IMR-90 (cell line): ENCODE measurements at regions not wholly inside any gene's neighbourhood (a gene's known extent, or its start where the extent isn't known, plus 50 kb on each side); places are given as distances from the start of the nearest gene placed in this dataset.

Experiments used
- ATAC-seq: fragments of 200-7000 bp; cut with Tn5 transposase; 2 replicates; pipeline ENCODE4 v1.9.1; 2020; ENCODE audit warnings: low read depth, mild to moderate bottlenecking, moderate library complexity
- BruUV-seq: library from RNA; stranded (reverse); fragments of 400-500 nt; replicated peaks from 2 replicates; lab custom pipeline; 2021; lab: Mats Ljungman, UMichigan
- CTCF ChIA-PET: fragments of 300-600 bp; formaldehyde crosslinking; extraction: SDS; loops from one replicate; lab custom pipeline; 2021; ENCODE audit warnings: antibody characterized with exemption; lab: Yijun Ruan, JAX
- POLR2A ChIA-PET: fragments of 300-600 bp; sonication (Branson Sonifier 250); formaldehyde crosslinking; loops from one replicate; lab custom pipeline; 2022; ENCODE audit warnings: antibody characterized with exemption; ENCODE audit not compliant: unreplicated experiment; lab: Charles Lee
- DNase-seq: peaks from one replicate; pipeline ENCODE4 v3.0.0; 2013
- H2AFZ ChIP-seq: replicated peaks from 2 replicates; pipeline ENCODE3; 2013; ENCODE audit warnings: low read length, mild to moderate bottlenecking; ENCODE audit not compliant: poor library complexity
- H2AK5ac ChIP-seq: 2 replicates; pipeline ENCODE4 v1.6.1; 2013; ENCODE audit warnings: low read depth, low read length, inconsistent platforms
- H2AK9ac ChIP-seq: replicated peaks from 2 replicates; pipeline ENCODE3; 2013; ENCODE audit warnings: mild to moderate bottlenecking, low read depth, low read length, moderate library complexity; ENCODE audit not compliant: poor library complexity
- H2BK120ac ChIP-seq: 2 replicates; pipeline ENCODE4 v1.6.1; 2013; ENCODE audit warnings: low read depth, low read length, inconsistent platforms
- H2BK15ac ChIP-seq: 3 replicates; pipeline ENCODE4 v1.6.1; 2013; ENCODE audit warnings: low read depth, low read length, inconsistent platforms
- H2BK20ac ChIP-seq: 2 replicates; pipeline ENCODE4 v1.6.1; 2013; ENCODE audit warnings: low read depth, mild to moderate bottlenecking, inconsistent platforms, low read length, moderate library complexity
- H2BK5ac ChIP-seq: 2 replicates; pipeline ENCODE4 v1.6.1; 2013; ENCODE audit warnings: mild to moderate bottlenecking, low read depth, low read length, inconsistent platforms; ENCODE audit not compliant: poor library complexity, severe bottlenecking
- H3K14ac ChIP-seq: replicated peaks from 2 replicates; pipeline ENCODE4 v1.6.1; 2013; ENCODE audit warnings: low read depth, low read length, inconsistent platforms
- H3K18ac ChIP-seq: 2 replicates; pipeline ENCODE4 v1.6.1; 2013; ENCODE audit warnings: low read depth, low read length, control low read depth
- H3K23ac ChIP-seq: 2 replicates; pipeline ENCODE4 v1.6.1; 2013; ENCODE audit warnings: low read depth, low read length, inconsistent platforms
- H3K27ac ChIP-seq: 2 replicates; pipeline ENCODE4 v1.5.1; 2013; ENCODE audit warnings: mild to moderate bottlenecking, control low read depth, low read length; ENCODE audit not compliant: insufficient read depth
- H3K27me3 ChIP-seq: 2 replicates; pipeline ENCODE4 v1.6.1; 2013; ENCODE audit warnings: low read length; ENCODE audit not compliant: control insufficient read depth, insufficient read depth
- H3K36me3 ChIP-seq: 2 replicates; pipeline ENCODE4 v1.6.1; 2013; ENCODE audit warnings: low read length, mixed read lengths; ENCODE audit not compliant: control insufficient read depth, insufficient read depth
- H3K4ac ChIP-seq: 2 replicates; pipeline ENCODE4 v1.6.1; 2013; ENCODE audit warnings: low read depth, low read length, inconsistent platforms
- H3K4me1 ChIP-seq: 2 replicates; pipeline ENCODE4 v1.6.1; 2013; ENCODE audit warnings: low read length, mixed read lengths; ENCODE audit not compliant: control insufficient read depth, insufficient read depth
- H3K4me2 ChIP-seq: 2 replicates; pipeline ENCODE4 v1.6.1; 2013; ENCODE audit warnings: low read depth, mild to moderate bottlenecking, control low read depth, low read length, moderate library complexity
- H3K4me3 ChIP-seq: 2 replicates; pipeline ENCODE4 v1.5.1; 2013; ENCODE audit warnings: low read depth, mild to moderate bottlenecking, control low read depth, low read length, moderate library complexity; ENCODE audit not compliant: insufficient read depth
- H3K56ac ChIP-seq: 2 replicates; pipeline ENCODE4 v1.6.1; 2013; ENCODE audit warnings: low read length, inconsistent platforms; ENCODE audit not compliant: insufficient read depth; ENCODE audit errors: extremely low read depth
- H3K79me1 ChIP-seq, 2 experiments: 2 replicates each; pipeline ENCODE4 v1.6.1; 2013; ENCODE audit warnings: low read length in 2 of 2, inconsistent platforms in 1 of 2, low read depth in 1 of 2
- H3K9ac ChIP-seq: 2 replicates; pipeline ENCODE4 v1.6.1; 2013; ENCODE audit warnings: low read depth, low read length, control low read depth
- H3K9me1 ChIP-seq: 2 replicates; pipeline ENCODE4 v1.6.1; 2013; ENCODE audit warnings: low read length, inconsistent platforms; ENCODE audit not compliant: insufficient read depth
- H3K9me3 ChIP-seq: 2 replicates; pipeline ENCODE4 v1.6.1; 2013; ENCODE audit warnings: low read length; ENCODE audit not compliant: control insufficient read depth, insufficient read depth
- H4K20me1 ChIP-seq: 2 replicates; pipeline ENCODE4 v1.6.1; 2013; ENCODE audit warnings: low read length, inconsistent platforms; ENCODE audit not compliant: insufficient read depth
- H4K5ac ChIP-seq: 2 replicates; pipeline ENCODE4 v1.6.1; 2013; ENCODE audit warnings: mild to moderate bottlenecking, low read depth, low read length, control low read depth
- H4K8ac ChIP-seq, 2 experiments: 2 replicates each; pipeline ENCODE4 v1.6.1; 2013; ENCODE audit warnings: low read depth in 2 of 2, low read length in 2 of 2, control low read depth in 1 of 2, inconsistent platforms in 1 of 2
- H4K91ac ChIP-seq: 2 replicates; pipeline ENCODE4 v1.6.1; 2013; ENCODE audit warnings: low read depth, low read length, inconsistent platforms; ENCODE audit not compliant: insufficient read depth
- BHLHE40 ChIP-seq: fragments of 150-350 bp; IDR thresholded peaks from 2 replicates; pipeline ENCODE4 v1.6.1; 2016; ENCODE audit warnings: mild to moderate bottlenecking, low read depth, low read length
- CEBPB ChIP-seq: IDR thresholded peaks from 2 replicates; pipeline ENCODE4 v1.6.1; 2012; ENCODE audit warnings: low read depth, low read length, improper control_type of control experiment
- CHD1 ChIP-seq: IDR thresholded peaks from 2 replicates; pipeline ENCODE4 v1.6.1; 2012; ENCODE audit warnings: low read depth, low read length, improper control_type of control experiment
- FOS ChIP-seq: fragments of 150-350 bp; IDR thresholded peaks from 2 replicates; pipeline ENCODE4 v1.6.1; 2016; ENCODE audit warnings: low read depth, low read length
- MAFK ChIP-seq: IDR thresholded peaks from 2 replicates; pipeline ENCODE4 v1.6.1; 2012; ENCODE audit warnings: low read depth, low read length, improper control_type of control experiment
- MAZ ChIP-seq: IDR thresholded peaks from 2 replicates; pipeline ENCODE4 v1.6.1; 2012; ENCODE audit warnings: low read depth, mild to moderate bottlenecking, low read length, improper control_type of control experiment, moderate library complexity, borderline replicate concordance
- MXI1 ChIP-seq: IDR thresholded peaks from 2 replicates; pipeline ENCODE4 v1.6.1; 2012; ENCODE audit warnings: low read depth, mild to moderate bottlenecking, low read length, moderate library complexity, borderline replicate concordance
- NFE2L2 ChIP-seq: fragments of 150-350 bp; IDR thresholded peaks from 2 replicates; pipeline ENCODE4 v1.6.1; 2016; ENCODE audit warnings: low read depth, mild to moderate bottlenecking, low read length
- POLR2A ChIP-seq: IDR thresholded peaks from 2 replicates; pipeline ENCODE4 v1.6.1; 2012; ENCODE audit warnings: mild to moderate bottlenecking, low read depth, low read length
- RAD21 ChIP-seq: IDR thresholded peaks from 2 replicates; pipeline ENCODE4 v1.6.1; 2012; ENCODE audit warnings: low read length, improper control_type of control experiment
- RCOR1 ChIP-seq: IDR thresholded peaks from 2 replicates; pipeline ENCODE4 v1.6.1; 2012; ENCODE audit warnings: mild to moderate bottlenecking, low read length, improper control_type of control experiment; ENCODE audit not compliant: insufficient replicate concordance
- RFX5 ChIP-seq: IDR thresholded peaks from 2 replicates; pipeline ENCODE4 v1.8.0; 2012; ENCODE audit warnings: low read depth, mild to moderate bottlenecking, low read length, moderate library complexity
- SMC3 ChIP-seq: fragments of 150-350 bp; IDR thresholded peaks from 2 replicates; pipeline ENCODE4 v1.6.1; 2016; ENCODE audit warnings: low read depth, mild to moderate bottlenecking, antibody characterized with exemption, low read length, moderate library complexity
- WGBS, 2 experiments: methylation state at CpG; one replicate each; pipeline versions ENCODE4 v1.1.5 to v1.1.7; 2013; ENCODE audit warnings: missing lambda C conversion rate in 2 of 2; ENCODE audit not compliant: insufficient read length in 1 of 2; ENCODE audit errors: extremely low coverage in 2 of 2; 5-methylcytosine and 5-hydroxymethylcytosine counted together
- dilution Hi-C: fragments of 300-500 bp; cut with HindIII; formaldehyde crosslinking; loops from one replicate; pipeline ENCODE4 v1.14.3; 2018; ENCODE audit warnings: low sequenced_read_pairs; ENCODE audit not compliant: unreplicated experiment
- in situ Hi-C: fragments of 300-500 bp; cut with MboI; formaldehyde crosslinking; loops from 3 replicates; pipeline ENCODE4 v1.14.3; 2019; ENCODE audit warnings: low sequenced_read_pairs, inconsistent platforms, mixed read lengths
- intact Hi-C: fragments of 100-400 bp; cut with micrococcal nuclease; formaldehyde crosslinking; loops from 2 replicates; pipeline ENCODE4 v1.10.0; 2022
- TF ChIP-seq, protein P1 (sequence below): fragments of 150-350 bp; IDR thresholded peaks from 2 replicates; pipeline ENCODE4 v1.6.1; 2016; ENCODE audit warnings: low read depth, mild to moderate bottlenecking, low read length, moderate library complexity, borderline replicate concordance
- TF ChIP-seq, protein P2 (sequence below): fragments of 150-350 bp; IDR thresholded peaks from 2 replicates; pipeline ENCODE4 v1.6.1; 2017; ENCODE audit warnings: mild to moderate bottlenecking, antibody characterized with exemption, low read length, low read depth
- TF ChIP-seq, protein P3 (sequence below): conservative IDR thresholded peaks from 2 replicates; pipeline ENCODE4 v1.5.1; 2012; ENCODE audit warnings: mild to moderate bottlenecking, low read depth, low read length, improper control_type of control experiment

DNA sequence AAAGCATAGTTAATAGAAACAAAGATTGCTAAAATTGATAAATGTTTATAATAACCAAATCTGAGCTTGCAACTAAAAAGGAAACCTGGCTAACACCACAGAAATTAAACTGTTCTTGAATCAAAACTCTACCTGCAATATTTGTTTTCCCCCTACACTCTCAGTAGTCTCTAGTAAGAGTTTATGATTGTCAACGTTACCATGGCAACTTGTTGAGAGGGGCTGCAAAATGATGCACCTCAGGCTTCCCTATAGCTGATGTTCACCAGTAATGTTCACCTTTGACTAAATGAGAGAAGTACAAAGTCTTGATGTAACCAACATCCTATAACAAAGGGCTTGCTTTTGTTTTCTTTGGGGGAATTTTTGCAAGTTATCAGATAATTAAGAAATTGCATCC is 101.1 kb upstream of the FHIT start:
- H3K23ac ChIP-seq: no peak overlapping the region
- no CpG with 5 or more reads among the region's 1 CpG for WGBS, 2 experiments
- H2BK15ac ChIP-seq: no peak overlapping the region
- dilution Hi-C loops (no loop called here), in situ Hi-C loops (no loop called here), intact Hi-C loops (no loop called here)
- no peaks in the 10 kb centered on the region for H3K9me1 ChIP-seq
- H2AK9ac ChIP-seq: no peak overlapping the region
- H2BK5ac ChIP-seq: no peak overlapping the region
- H3K56ac ChIP-seq: no peak overlapping the region
- H3K27ac ChIP-seq: no peak overlapping the region
- no peak overlapping the region for H3K9ac ChIP-seq
- DNase-seq: no peak
- H4K8ac ChIP-seq: no peak overlapping the region
- no peaks in the 10 kb centered on the region for H4K20me1 ChIP-seq
- no peak overlapping the region for H3K14ac ChIP-seq
- H3K4ac ChIP-seq: no peak overlapping the region
- no TSS peak for BruUV-seq
- H4K5ac ChIP-seq: no peak overlapping the region
- H2BK20ac ChIP-seq: no peak overlapping the region
- H3K9me3 ChIP-seq: no peaks in the 10 kb centered on the region
- no peak for TF ChIP-seq NFE2L2
- TF ChIP-seq, protein P1, sequence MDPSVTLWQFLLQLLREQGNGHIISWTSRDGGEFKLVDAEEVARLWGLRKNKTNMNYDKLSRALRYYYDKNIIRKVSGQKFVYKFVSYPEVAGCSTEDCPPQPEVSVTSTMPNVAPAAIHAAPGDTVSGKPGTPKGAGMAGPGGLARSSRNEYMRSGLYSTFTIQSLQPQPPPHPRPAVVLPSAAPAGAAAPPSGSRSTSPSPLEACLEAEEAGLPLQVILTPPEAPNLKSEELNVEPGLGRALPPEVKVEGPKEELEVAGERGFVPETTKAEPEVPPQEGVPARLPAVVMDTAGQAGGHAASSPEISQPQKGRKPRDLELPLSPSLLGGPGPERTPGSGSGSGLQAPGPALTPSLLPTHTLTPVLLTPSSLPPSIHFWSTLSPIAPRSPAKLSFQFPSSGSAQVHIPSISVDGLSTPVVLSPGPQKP: no peak
- TF ChIP-seq FOS: no peak
- TF ChIP-seq, protein P2, sequence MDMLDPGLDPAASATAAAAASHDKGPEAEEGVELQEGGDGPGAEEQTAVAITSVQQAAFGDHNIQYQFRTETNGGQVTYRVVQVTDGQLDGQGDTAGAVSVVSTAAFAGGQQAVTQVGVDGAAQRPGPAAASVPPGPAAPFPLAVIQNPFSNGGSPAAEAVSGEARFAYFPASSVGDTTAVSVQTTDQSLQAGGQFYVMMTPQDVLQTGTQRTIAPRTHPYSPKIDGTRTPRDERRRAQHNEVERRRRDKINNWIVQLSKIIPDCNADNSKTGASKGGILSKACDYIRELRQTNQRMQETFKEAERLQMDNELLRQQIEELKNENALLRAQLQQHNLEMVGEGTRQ: no peak
- TF ChIP-seq POLR2A: no peak
- no peak for TF ChIP-seq MXI1
- TF ChIP-seq RAD21: no peak
- TF ChIP-seq MAFK: no peak
- no peak for TF ChIP-seq MAZ
- TF ChIP-seq, protein P3, sequence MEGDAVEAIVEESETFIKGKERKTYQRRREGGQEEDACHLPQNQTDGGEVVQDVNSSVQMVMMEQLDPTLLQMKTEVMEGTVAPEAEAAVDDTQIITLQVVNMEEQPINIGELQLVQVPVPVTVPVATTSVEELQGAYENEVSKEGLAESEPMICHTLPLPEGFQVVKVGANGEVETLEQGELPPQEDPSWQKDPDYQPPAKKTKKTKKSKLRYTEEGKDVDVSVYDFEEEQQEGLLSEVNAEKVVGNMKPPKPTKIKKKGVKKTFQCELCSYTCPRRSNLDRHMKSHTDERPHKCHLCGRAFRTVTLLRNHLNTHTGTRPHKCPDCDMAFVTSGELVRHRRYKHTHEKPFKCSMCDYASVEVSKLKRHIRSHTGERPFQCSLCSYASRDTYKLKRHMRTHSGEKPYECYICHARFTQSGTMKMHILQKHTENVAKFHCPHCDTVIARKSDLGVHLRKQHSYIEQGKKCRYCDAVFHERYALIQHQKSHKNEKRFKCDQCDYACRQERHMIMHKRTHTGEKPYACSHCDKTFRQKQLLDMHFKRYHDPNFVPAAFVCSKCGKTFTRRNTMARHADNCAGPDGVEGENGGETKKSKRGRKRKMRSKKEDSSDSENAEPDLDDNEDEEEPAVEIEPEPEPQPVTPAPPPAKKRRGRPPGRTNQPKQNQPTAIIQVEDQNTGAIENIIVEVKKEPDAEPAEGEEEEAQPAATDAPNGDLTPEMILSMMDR: no peak
- no peak for TF ChIP-seq CHD1
- no peak for TF ChIP-seq RCOR1
- TF ChIP-seq SMC3: no peak
- TF ChIP-seq CEBPB: no peak
- no peak for TF ChIP-seq BHLHE40
- TF ChIP-seq RFX5: no peak
- POLR2A ChIA-PET: no interaction called here
- no peak overlapping the region for H2AFZ ChIP-seq
- H3K27me3 ChIP-seq: no peaks in the 10 kb centered on the region
- H2AK5ac ChIP-seq: no peak overlapping the region
- no peaks in the 10 kb centered on the region for H3K79me1 ChIP-seq
- ATAC-seq: no peak
- CTCF ChIA-PET: no interaction called here
- no peak overlapping the region for H3K18ac ChIP-seq
- no peak overlapping the region for H4K91ac ChIP-seq
- H3K4me3 ChIP-seq: no peak overlapping the region
- no peak overlapping the region for H2BK120ac ChIP-seq
- H3K36me3 ChIP-seq: no peaks in the 10 kb centered on the region
- no peak overlapping the region for H3K4me2 ChIP-seq
- no peaks in the 10 kb centered on the region for H3K4me1 ChIP-seq
